Ammon's horn (tissue), 1 donor: ENCODE measurements at regions not wholly inside any gene's neighbourhood (a gene's known extent, or its start where the extent isn't known, plus 50 kb on each side); places are given as distances from the start of the nearest gene placed in this dataset.

Experiments
- DNase-seq: peaks from one replicate; pipeline ENCODE4 v3.0.0-alpha.2; 2016; ENCODE audit warnings: low spot score

- DNase-seq: no peak
Measured at GRCh38 chr7:109131141-109131540, 561.5 kb downstream of the DNAJB9 start.

GRCh38 chr7:109136893-109137292 lies 567.2 kb downstream of the DNAJB9 start:
- no peak for DNase-seq

- DNase-seq: no peak
Measured at GRCh38 chr7:109154748-109155147, 585.1 kb downstream of the DNAJB9 start.

- DNase-seq: no peak
Measured at GRCh38 chr7:109158246-109158645, 588.6 kb downstream of the DNAJB9 start.

- DNase-seq: no peak
Measured at GRCh38 chr7:109176661-109177060, 607.0 kb downstream of the DNAJB9 start.

- DNase-seq: no peak
Measured at GRCh38 chr7:109178342-109178741, 608.7 kb downstream of the DNAJB9 start.

GRCh38 chr7:109179601-109180000 lies 609.9 kb downstream of the DNAJB9 start:
- DNase-seq: no peak

GRCh38 chr7:109190766-109191398 lies 621.2 kb downstream of the DNAJB9 start:
- no peak for DNase-seq

GRCh38 chr7:109206196-109206595 lies 636.5 kb downstream of the DNAJB9 start:
- no peak for DNase-seq

- no peak for DNase-seq
Measured at GRCh38 chr7:109213081-109213480, 643.4 kb downstream of the DNAJB9 start.

- DNase-seq: no peak
Measured at GRCh38 chr7:109215341-109215740, 645.7 kb downstream of the DNAJB9 start.

- DNase-seq: no peak
Measured at GRCh38 chr7:109224100-109224499, 654.4 kb downstream of the DNAJB9 start.

- DNase-seq: no peak
Measured at GRCh38 chr7:109226699-109227098, 657.0 kb downstream of the DNAJB9 start.

GRCh38 chr7:109235316-109235715 lies 665.6 kb downstream of the DNAJB9 start:
- DNase-seq: no peak

GRCh38 chr7:109246330-109247077 lies 676.8 kb downstream of the DNAJB9 start:
- DNase-seq: no peak

GRCh38 chr7:109256762-109257560 lies 687.3 kb downstream of the DNAJB9 start:
- DNase-seq: no peak

- no peak for DNase-seq
Measured at GRCh38 chr7:109259151-109259550, 689.5 kb downstream of the DNAJB9 start.

- no peak for DNase-seq
Measured at GRCh38 chr7:109261781-109262180, 692.1 kb downstream of the DNAJB9 start.

- no peak for DNase-seq
Measured at GRCh38 chr7:109266610-109267009, 696.9 kb downstream of the DNAJB9 start.

GRCh38 chr7:109276348-109276747 lies 706.7 kb downstream of the DNAJB9 start:
- no peak for DNase-seq

- no peak for DNase-seq
Measured at GRCh38 chr7:109282726-109283125, 713.1 kb downstream of the DNAJB9 start.

- DNase-seq: no peak
Measured at GRCh38 chr7:109284943-109285342, 715.3 kb downstream of the DNAJB9 start.

- DNase-seq: no peak
Measured at GRCh38 chr7:109295158-109295557, 725.5 kb downstream of the DNAJB9 start.
